DND-41 (cell line): ENCODE measurements at regions not wholly inside any gene's neighbourhood (a gene's known extent, or its start where the extent isn't known, plus 50 kb on each side); places are given as distances from the start of the nearest gene placed in this dataset.

Experiments used
- EZH2 ChIP-seq: IDR thresholded peaks from 3 replicates; pipeline ENCODE4 v1.6.1; 2012; ENCODE audit warnings: borderline replicate concordance, low read depth, mild to moderate bottlenecking, moderate library complexity, low read length, inconsistent platforms; ENCODE audit not compliant: severe bottlenecking
- TF ChIP-seq, protein P1 (sequence below): IDR thresholded peaks from 2 replicates; pipeline ENCODE4 v1.5.1; 2012; ENCODE audit warnings: borderline replicate concordance, low read length, moderate library complexity, mild to moderate bottlenecking; ENCODE audit not compliant: poor library complexity, severe bottlenecking; ENCODE audit errors: extremely low read depth

- TF ChIP-seq, protein P1, sequence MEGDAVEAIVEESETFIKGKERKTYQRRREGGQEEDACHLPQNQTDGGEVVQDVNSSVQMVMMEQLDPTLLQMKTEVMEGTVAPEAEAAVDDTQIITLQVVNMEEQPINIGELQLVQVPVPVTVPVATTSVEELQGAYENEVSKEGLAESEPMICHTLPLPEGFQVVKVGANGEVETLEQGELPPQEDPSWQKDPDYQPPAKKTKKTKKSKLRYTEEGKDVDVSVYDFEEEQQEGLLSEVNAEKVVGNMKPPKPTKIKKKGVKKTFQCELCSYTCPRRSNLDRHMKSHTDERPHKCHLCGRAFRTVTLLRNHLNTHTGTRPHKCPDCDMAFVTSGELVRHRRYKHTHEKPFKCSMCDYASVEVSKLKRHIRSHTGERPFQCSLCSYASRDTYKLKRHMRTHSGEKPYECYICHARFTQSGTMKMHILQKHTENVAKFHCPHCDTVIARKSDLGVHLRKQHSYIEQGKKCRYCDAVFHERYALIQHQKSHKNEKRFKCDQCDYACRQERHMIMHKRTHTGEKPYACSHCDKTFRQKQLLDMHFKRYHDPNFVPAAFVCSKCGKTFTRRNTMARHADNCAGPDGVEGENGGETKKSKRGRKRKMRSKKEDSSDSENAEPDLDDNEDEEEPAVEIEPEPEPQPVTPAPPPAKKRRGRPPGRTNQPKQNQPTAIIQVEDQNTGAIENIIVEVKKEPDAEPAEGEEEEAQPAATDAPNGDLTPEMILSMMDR = no peak
- TF ChIP-seq EZH2 = no peak
Observed at GRCh38 chr11:23688835-23689234, 808.0 kb upstream of the LUZP2 start.
